Endothelial cell of umbilical vein (primary cell): ENCODE measurements at regions not wholly inside any gene's neighbourhood (a gene's known extent, or its start where the extent isn't known, plus 50 kb on each side); places are given as distances from the start of the nearest gene placed in this dataset.

Experiments used
- GATA2 ChIP-seq: IDR thresholded peaks from 2 replicates; pipeline ENCODE4 v1.7.0; 2011; ENCODE audit warnings: low read depth, mild to moderate bottlenecking, moderate library complexity, mixed read lengths, low read length; ENCODE audit not compliant: insufficient read length, insufficient read depth
- POLR2A ChIP-seq: IDR thresholded peaks from 2 replicates; pipeline ENCODE4 v1.6.1; 2012; ENCODE audit warnings: low read depth, mild to moderate bottlenecking, control low read depth, low read length
- TF ChIP-seq, protein P1 (sequence below), 2 donors: IDR thresholded peaks; 1 replicate in 1 of 2; 2 replicates in 1 of 2; pipeline ENCODE4 v1.5.1; 2011; ENCODE audit warnings: low read length in 2 of 2, mild to moderate bottlenecking in 2 of 2, moderate library complexity in 2 of 2, control low read depth in 1 of 2, inconsistent platforms in 1 of 2, low read depth in 1 of 2; ENCODE audit not compliant: insufficient read depth in 1 of 2; ENCODE audit errors: extremely low read depth in 1 of 2
- TF ChIP-seq, protein P2 (sequence below): IDR thresholded peaks from 2 replicates; pipeline ENCODE4 v1.6.1; 2011; ENCODE audit not compliant: insufficient read depth, insufficient read length

DNA sequence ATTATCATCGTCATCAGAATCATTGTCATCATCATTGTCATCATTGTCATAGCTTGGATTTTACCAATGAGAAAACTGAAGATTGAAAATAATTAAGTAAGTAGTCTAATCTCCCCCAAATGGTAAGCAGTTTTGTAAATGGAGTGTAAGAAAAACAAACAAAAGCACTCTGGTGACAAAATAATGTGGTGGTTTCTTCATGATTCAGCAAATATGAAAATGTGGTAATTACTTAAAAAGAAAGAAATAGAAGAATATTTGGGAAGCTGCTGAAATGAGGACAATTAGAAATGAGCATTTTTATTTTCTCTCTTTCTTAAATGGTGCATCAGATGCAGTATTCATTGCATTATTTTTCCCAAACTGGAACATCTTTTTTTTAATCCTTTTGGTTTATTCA lies 514.4 kb downstream of the DCDC2C start:
- TF ChIP-seq, protein P1, sequence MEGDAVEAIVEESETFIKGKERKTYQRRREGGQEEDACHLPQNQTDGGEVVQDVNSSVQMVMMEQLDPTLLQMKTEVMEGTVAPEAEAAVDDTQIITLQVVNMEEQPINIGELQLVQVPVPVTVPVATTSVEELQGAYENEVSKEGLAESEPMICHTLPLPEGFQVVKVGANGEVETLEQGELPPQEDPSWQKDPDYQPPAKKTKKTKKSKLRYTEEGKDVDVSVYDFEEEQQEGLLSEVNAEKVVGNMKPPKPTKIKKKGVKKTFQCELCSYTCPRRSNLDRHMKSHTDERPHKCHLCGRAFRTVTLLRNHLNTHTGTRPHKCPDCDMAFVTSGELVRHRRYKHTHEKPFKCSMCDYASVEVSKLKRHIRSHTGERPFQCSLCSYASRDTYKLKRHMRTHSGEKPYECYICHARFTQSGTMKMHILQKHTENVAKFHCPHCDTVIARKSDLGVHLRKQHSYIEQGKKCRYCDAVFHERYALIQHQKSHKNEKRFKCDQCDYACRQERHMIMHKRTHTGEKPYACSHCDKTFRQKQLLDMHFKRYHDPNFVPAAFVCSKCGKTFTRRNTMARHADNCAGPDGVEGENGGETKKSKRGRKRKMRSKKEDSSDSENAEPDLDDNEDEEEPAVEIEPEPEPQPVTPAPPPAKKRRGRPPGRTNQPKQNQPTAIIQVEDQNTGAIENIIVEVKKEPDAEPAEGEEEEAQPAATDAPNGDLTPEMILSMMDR (IDR thresholded peaks at IDR 0.05; ENCODE audit: extremely low read depth in 1 of 2, insufficient read depth in 1 of 2, low read depth in 1 of 2, low read length in 2 of 2), result no peak
- TF ChIP-seq POLR2A, result no peak
- TF ChIP-seq, protein P2, sequence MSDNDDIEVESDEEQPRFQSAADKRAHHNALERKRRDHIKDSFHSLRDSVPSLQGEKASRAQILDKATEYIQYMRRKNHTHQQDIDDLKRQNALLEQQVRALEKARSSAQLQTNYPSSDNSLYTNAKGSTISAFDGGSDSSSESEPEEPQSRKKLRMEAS, result no peak
- TF ChIP-seq GATA2, result no peak
